NB4 (cell line): ENCODE measurements at regions not wholly inside any gene's neighbourhood (a gene's known extent, or its start where the extent isn't known, plus 50 kb on each side); places are given as distances from the start of the nearest gene placed in this dataset.
"Not testable (repeated sequence)": the region's sequence is repeated elsewhere in the genome, so short reads cannot be mapped to it uniquely, and the experiment has no call there.

Source experiments
- CTCF ChIP-seq: IDR thresholded peaks from one replicate; pipeline ENCODE4 v1.5.1; 2012; ENCODE audit warnings: low read depth, low read length
- MYC ChIP-seq: IDR thresholded peaks from 2 replicates; pipeline ENCODE4 v1.6.1; 2011; ENCODE audit warnings: low read depth, low read length

- TF ChIP-seq CTCF, MYC: not testable (repeated sequence)
These were observed 112.6 kb upstream of the IVNS1ABP start for GRCh38 chr1:185429668-185430067.
